ENCODE measurements at regions not wholly inside any gene's neighbourhood (a gene's known extent, or its start where the extent isn't known, plus 50 kb on each side); places are given as distances from the start of the nearest gene placed in this dataset.

GRCh38 chr3:126262227-126262626 is 81.8 kb upstream of the ALDH1L1 start:
- ATAC-seq (no peak), DNase-seq (no peak)
- no peak for TF ChIP-seq CTCF (IDR thresholded peaks at IDR 0.05)
- H3K9me3 ChIP-seq, result no peaks in the 10 kb centered on the region
- H3K36me3 ChIP-seq, result no peaks in the 10 kb centered on the region
- H3K4me3 ChIP-seq, result no peak overlapping the region
- H3K27me3 ChIP-seq, result peaks cover 0 to 20% of the 10 kb centered on the region in 2 donors
- no peak overlapping the region for H3K27ac ChIP-seq
- intact Hi-C loops (cut with DNase I), result no loop called here
- peaks cover 9 to 17% of the 10 kb centered on the region in 2 donors for H3K4me1 ChIP-seq

GRCh38 chr3:126261037-126261436 is 80.7 kb upstream of the ALDH1L1 start:
- ATAC-seq, result peak; percentile 77
- intact Hi-C loops (cut with DNase I), result no loop called here
- Histone ChIP-seq H3K4me1 (peaks cover 0 to 9% of the 10 kb centered on the region in 2 donors), H3K9me3 (no peaks in the 10 kb centered on the region), H3K27ac (peak overlapping the region in 1 of 2 donors; percentile 37), H3K36me3 (no peaks in the 10 kb centered on the region), H3K4me3 (no peak overlapping the region), H3K27me3 (peaks cover 0 to 8% of the 10 kb centered on the region in 2 donors)
- TF ChIP-seq CTCF (IDR thresholded peaks at IDR 0.05), result no peak
- peak in 3 of 4 donors; percentile 59 to 95 (median 95) for DNase-seq

- TF ChIP-seq CTCF (IDR thresholded peaks at IDR 0.05), result peak; percentile 67 to 69
- H3K27ac ChIP-seq, result no peak overlapping the region
- peaks cover 0 to 9% of the 10 kb centered on the region in 2 donors for H3K4me1 ChIP-seq
- H3K27me3 ChIP-seq, result peaks cover 0 to 3% of the 10 kb centered on the region in 2 donors
- no peaks in the 10 kb centered on the region for H3K36me3 ChIP-seq
- peak; percentile 91 for ATAC-seq
- peak in 1 of 4 donors; percentile 53 for DNase-seq
- intact Hi-C loops (cut with DNase I), result loop anchor here in 1 of 2 donors (5.0 kb wide), 1 partner anchor 133 kb away; the partner anchor contains the start of gene CFAP100
- no peaks in the 10 kb centered on the region for H3K9me3 ChIP-seq
- H3K4me3 ChIP-seq, result no peak overlapping the region
Observed at GRCh38 chr3:126259411-126260391, 79.3 kb upstream of the ALDH1L1 start.

- no peak for TF ChIP-seq CTCF (IDR thresholded peaks at IDR 0.05)
- Histone ChIP-seq H3K27ac (no peak overlapping the region), H3K27me3 (no peaks in the 10 kb centered on the region), H3K4me1 (peaks cover 0 to 9% of the 10 kb centered on the region in 2 donors), H3K9me3 (no peaks in the 10 kb centered on the region), H3K4me3 (no peak overlapping the region), H3K36me3 (no peaks in the 10 kb centered on the region)
- intact Hi-C loops (cut with DNase I), result loop anchor here in 1 of 2 donors (5.0 kb wide), 1 partner anchor 134 kb away; the partner anchor contains the start of gene CFAP100
- no peak for DNase-seq
- no peak for ATAC-seq
Observed at GRCh38 chr3:126258670-126259069, 78.3 kb upstream of the ALDH1L1 start.

- Histone ChIP-seq H3K36me3 (no peaks in the 10 kb centered on the region), H3K9me3 (no peaks in the 10 kb centered on the region), H3K27me3 (no peaks in the 10 kb centered on the region), H3K4me1 (peaks cover 0 to 9% of the 10 kb centered on the region in 2 donors), H3K4me3 (no peak overlapping the region), H3K27ac (no peak overlapping the region)
- DNase-seq (no peak), ATAC-seq (no peak)
- intact Hi-C loops (cut with DNase I), result loop anchor here in 1 of 2 donors (5.0 kb wide), 1 partner anchor 134 kb away; the partner anchor contains the start of gene CFAP100
- TF ChIP-seq CTCF (IDR thresholded peaks at IDR 0.05), result no peak
Observed at GRCh38 chr3:126257984-126258383, 77.6 kb upstream of the ALDH1L1 start.

All from left lung (tissue), 4 donors.